Upper lobe of right lung (tissue), 1 donor: ENCODE measurements at regions not wholly inside any gene's neighbourhood (a gene's known extent, or its start where the extent isn't known, plus 50 kb on each side); places are given as distances from the start of the nearest gene placed in this dataset.
"Not testable (repeated sequence)": the region's sequence is repeated elsewhere in the genome, so short reads cannot be mapped to it uniquely, and the experiment has no call there.

Source experiments
- ATAC-seq: fragments of 200-7000 bp; cut with Tn5 transposase; one replicate; pipeline ENCODE4 v1.9.1; 2020; ENCODE audit warnings: mild to moderate bottlenecking, moderate library complexity
- DNase-seq: peaks from one replicate; pipeline ENCODE4 v3.0.0-alpha.2; 2020
- H3K27ac ChIP-seq: fragments of 200-600 bp; one replicate; pipeline ENCODE4 v1.8.0; 2022
- H3K27me3 ChIP-seq: fragments of 200-600 bp; one replicate; pipeline ENCODE4 v1.8.0; 2022; ENCODE audit warnings: mild to moderate bottlenecking
- H3K36me3 ChIP-seq: fragments of 200-600 bp; one replicate; pipeline ENCODE4 v1.8.0; 2022
- H3K4me1 ChIP-seq: fragments of 200-600 bp; one replicate; pipeline ENCODE4 v1.8.0; 2022
- H3K4me3 ChIP-seq: fragments of 200-600 bp; one replicate; pipeline ENCODE4 v1.8.0; 2022; ENCODE audit warnings: mild to moderate bottlenecking
- H3K9me3 ChIP-seq: fragments of 200-600 bp; one replicate; pipeline ENCODE4 v1.8.0; 2022
- CTCF ChIP-seq: fragments of 200-600 bp; IDR thresholded peaks from one replicate; pipeline ENCODE4 v1.8.0; 2022; ENCODE audit warnings: antibody characterized with exemption
- intact Hi-C: fragments of 100-400 bp; cut with DNase I; formaldehyde crosslinking; loops from one replicate; pipeline ENCODE4 v1.11.0; 2022
- donor health status: DM: no; HTN: yes; CAD: no; lungs with severe emphysema.

DNA sequence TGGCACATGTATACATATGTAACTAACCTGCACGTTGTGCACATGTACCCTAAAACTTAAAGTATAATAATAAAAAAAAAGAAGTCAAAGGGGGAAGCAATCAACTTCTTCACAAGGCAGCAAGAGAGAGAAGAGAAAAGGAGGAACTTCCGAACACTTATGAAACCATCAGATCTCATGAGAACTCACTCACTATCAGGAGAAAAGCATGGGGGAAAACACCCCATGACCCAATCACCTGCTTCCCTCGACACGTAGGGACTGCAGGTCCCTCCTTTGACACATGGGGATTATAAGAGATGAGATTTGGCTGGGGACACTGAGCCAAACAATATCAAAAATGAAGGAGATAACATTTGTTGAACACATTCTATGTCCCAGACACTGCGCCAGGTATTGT lies 94.8 kb upstream of the PHACTR1 start:
- intact Hi-C loops: no loop called here
- no peak for DNase-seq

DNA sequence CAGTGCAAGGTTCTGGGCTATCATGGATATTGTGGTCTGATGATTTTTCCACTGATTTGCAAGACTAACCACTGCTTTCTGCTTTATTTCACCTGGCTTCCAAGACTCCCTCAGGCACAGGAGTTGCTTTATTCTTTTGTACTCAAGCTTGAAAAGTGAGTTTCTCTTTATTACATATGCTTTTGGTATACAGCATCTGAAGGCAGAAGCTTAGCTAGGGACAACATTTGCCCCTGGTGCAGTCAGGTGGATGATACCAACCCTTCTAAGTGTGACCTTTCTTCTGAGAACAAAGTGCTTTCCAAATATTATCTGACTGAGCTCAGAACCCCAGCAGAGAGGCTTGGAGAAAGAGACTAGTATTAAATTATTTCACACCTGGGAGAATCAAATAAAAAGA lies 94.0 kb upstream of the PHACTR1 start:
- intact Hi-C loops: no loop called here
- no peak for TF ChIP-seq CTCF
- ATAC-seq (no peak), DNase-seq (no peak)
- Histone ChIP-seq H3K27ac (no peak overlapping the region), H3K4me3 (no peak overlapping the region), H3K4me1 (no peaks in the 10 kb centered on the region), H3K36me3 (no peaks in the 10 kb centered on the region), H3K27me3 (no peaks in the 10 kb centered on the region), H3K9me3 (no peaks in the 10 kb centered on the region)

More for the DNA sequence above, 94.8 kb upstream of the PHACTR1 start:
- H3K9me3 ChIP-seq: no peaks in the 10 kb centered on the region
- H3K27me3 ChIP-seq: no peaks in the 10 kb centered on the region
- no peaks in the 10 kb centered on the region for H3K36me3 ChIP-seq
- peak; percentile 62 for ATAC-seq
- H3K4me1 ChIP-seq: no peaks in the 10 kb centered on the region
- no peak overlapping the region for H3K4me3 ChIP-seq
- no peak for TF ChIP-seq CTCF
- no peak overlapping the region for H3K27ac ChIP-seq

DNA sequence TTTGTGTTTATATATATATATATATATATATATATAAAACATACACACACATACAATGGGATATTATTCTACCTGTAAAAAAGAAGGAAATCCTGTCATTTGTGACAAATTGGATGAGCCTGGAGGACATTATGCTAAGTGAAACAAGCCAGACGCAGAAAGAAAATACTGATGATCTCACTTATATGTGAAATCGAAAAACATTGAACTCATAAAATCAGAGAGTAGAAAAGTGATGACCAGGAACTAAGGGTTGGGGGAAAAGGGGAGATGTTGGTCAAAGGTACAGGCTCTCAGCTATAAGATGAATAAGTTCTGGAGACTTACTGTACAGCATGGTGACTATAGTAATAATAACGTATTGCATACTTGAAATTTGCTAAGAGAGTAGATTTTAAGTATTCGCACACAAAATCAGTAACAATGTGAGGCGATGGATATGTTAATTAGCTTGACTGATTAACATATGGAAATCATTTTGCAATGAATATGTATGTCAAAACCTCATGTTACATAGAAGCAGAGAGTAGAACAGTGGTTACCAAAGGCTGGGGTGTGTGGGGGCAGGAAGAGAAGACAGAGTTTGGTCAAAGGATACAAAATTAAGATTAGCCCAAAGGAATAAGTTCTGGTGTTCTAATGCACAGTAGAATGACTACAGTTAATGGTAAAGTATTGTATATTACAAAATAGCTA lies 92.3 kb upstream of the PHACTR1 start:
- ATAC-seq: no peak
- no peak overlapping the region for H3K4me3 ChIP-seq
- no peak overlapping the region for H3K27ac ChIP-seq
- H3K27me3 ChIP-seq: no peaks in the 10 kb centered on the region
- TF ChIP-seq CTCF: no peak
- intact Hi-C loops: no loop called here
- no peaks in the 10 kb centered on the region for H3K36me3 ChIP-seq
- no peaks in the 10 kb centered on the region for H3K4me1 ChIP-seq
- DNase-seq: no peak
- no peaks in the 10 kb centered on the region for H3K9me3 ChIP-seq

DNA sequence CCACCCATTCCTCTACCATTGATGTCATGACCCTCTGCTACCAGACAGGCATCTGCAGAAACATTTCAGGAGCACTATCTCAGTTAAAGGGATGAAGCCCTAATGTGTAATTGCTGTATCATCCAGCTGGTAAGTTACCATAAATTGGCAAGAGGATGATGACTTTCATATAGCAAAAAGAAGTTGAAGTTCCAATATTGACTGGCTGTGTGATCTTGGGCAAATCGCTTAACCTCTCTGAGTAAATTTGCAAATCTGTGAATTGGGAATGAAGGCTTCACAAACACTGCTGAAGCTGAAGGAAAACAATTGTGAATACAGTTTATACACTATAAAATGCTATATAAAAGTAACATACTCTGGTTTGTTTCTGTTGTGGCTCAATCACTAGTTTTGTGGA lies 89.5 kb upstream of the PHACTR1 start:
- Histone ChIP-seq H3K4me1 (no peaks in the 10 kb centered on the region), H3K4me3 (no peak overlapping the region), H3K36me3 (no peaks in the 10 kb centered on the region), H3K9me3 (no peaks in the 10 kb centered on the region), H3K27me3 (no peaks in the 10 kb centered on the region), H3K27ac (no peak overlapping the region)
- DNase-seq (no peak), ATAC-seq (no peak)
- TF ChIP-seq CTCF: no peak
- intact Hi-C loops: no loop called here

- no peak for ATAC-seq
- Histone ChIP-seq H3K27me3 (no peaks in the 10 kb centered on the region), H3K4me1 (no peaks in the 10 kb centered on the region), H3K9me3 (no peaks in the 10 kb centered on the region), H3K36me3 (no peaks in the 10 kb centered on the region), H3K4me3 (no peak overlapping the region), H3K27ac (no peak overlapping the region)
- no peak for DNase-seq
- TF ChIP-seq CTCF: no peak
- intact Hi-C loops: no loop called here
These were observed 88.2 kb upstream of the PHACTR1 start for GRCh38 chr6:12628327-12628726.

GRCh38 chr6:12633746-12634145 lies 82.8 kb upstream of the PHACTR1 start:
- not testable (repeated sequence) for H3K4me1 ChIP-seq, H3K27ac ChIP-seq, H3K36me3 ChIP-seq, H3K27me3 ChIP-seq, H3K9me3 ChIP-seq, ATAC-seq, DNase-seq, H3K4me3 ChIP-seq
- intact Hi-C loops: loop anchor here (10.0 kb wide), 1 partner anchor 261 kb away; no protein-coding TSS in a partner anchor
